ENCODE measurements at regions not wholly inside any gene's neighbourhood (a gene's known extent, or its start where the extent isn't known, plus 50 kb on each side); places are given as distances from the start of the nearest gene placed in this dataset.

DNA sequence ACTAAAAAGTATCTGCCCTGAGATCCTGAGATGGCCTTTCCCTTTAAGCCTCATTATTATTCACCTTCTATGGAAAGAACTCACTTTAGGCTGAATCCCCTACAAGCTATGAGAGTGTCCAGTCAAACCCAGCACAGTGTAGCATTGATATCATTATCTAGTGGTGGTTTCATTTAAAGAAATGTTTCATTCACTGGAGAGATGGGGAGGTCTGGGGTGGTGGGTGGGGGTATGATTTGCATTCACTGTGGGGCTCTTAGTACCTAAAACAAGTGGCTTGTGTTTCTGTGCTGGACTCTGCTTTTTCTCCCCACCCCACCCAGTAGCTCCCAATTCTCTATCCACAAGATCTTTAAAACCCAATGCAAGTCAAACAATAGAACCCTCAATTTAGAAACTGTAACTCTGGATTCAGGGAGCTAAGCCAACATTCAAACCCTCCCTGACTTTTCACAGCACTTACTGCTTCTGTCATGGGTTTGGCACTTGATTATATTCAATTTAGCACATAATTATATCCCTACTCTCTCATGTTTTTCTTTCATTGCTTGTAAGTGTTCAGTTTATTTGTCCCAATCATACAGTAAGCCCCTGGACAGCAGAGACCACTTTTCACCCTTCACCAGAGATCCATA lies 310.5 kb upstream of the THBS1 start:
- Mint-ChIP-seq H3K27ac (no peak overlapping the region), H3K9me3 (no peaks in the 10 kb centered on the region), H3K36me3 (no peaks in the 10 kb centered on the region), H3K4me3 (no peak overlapping the region), H3K4me1 (no peaks in the 10 kb centered on the region), H3K27me3 (no peaks in the 10 kb centered on the region)
- DNase-seq (no peak), ATAC-seq (replicated peaks) (no peak)

DNA sequence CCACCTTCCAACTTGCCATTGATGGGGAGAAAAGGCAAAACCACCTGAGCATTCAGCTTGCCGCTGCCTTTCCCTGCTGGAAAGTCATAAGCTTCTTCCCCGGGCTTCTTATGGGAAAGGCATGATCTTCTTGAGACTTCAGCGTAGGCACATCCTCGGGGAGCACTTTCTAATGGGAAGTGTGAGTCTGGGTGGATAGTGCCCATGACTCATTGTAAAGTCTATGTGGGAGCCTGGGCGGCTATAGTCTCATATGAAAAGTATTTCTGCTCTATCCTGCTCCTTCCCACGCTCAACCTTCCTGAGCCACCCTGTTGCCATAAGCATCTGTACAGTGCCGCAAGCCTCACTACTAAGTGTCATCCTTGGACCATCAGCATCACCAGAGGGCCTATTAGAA lies 309.9 kb upstream of the THBS1 start:
- Mint-ChIP-seq H3K27me3 (no peaks in the 10 kb centered on the region), H3K4me1 (no peaks in the 10 kb centered on the region), H3K27ac (no peak overlapping the region), H3K36me3 (no peaks in the 10 kb centered on the region), H3K4me3 (no peak overlapping the region), H3K9me3 (no peaks in the 10 kb centered on the region)
- ATAC-seq (replicated peaks) = no peak
- DNase-seq = no peak

DNA sequence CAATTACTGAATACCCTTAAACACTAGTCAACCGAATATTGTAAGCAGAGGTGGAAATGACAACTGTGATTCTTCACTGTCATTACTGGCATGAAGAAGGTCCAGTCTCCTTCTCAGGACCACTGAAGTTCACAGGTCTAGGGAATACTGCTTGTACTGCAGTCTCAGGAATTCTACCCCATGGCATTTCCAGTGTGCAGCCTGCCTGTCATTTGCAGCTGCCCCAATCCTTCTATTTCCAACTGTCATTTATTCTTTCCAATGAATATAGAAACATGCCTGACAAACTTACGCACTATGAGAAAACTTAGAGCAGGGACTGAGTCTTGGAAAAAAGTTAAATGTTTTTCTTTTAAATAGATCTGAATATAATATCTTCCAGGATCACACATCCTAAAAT lies 308.0 kb upstream of the THBS1 start:
- H3K36me3 Mint-ChIP-seq = no peaks in the 10 kb centered on the region
- H3K4me3 Mint-ChIP-seq = no peak overlapping the region
- DNase-seq (no peak), ATAC-seq (replicated peaks) (no peak)
- no peak overlapping the region for H3K27ac Mint-ChIP-seq
- H3K4me1 Mint-ChIP-seq = no peaks in the 10 kb centered on the region
- H3K27me3 Mint-ChIP-seq = no peaks in the 10 kb centered on the region
- H3K9me3 Mint-ChIP-seq = no peaks in the 10 kb centered on the region

DNA sequence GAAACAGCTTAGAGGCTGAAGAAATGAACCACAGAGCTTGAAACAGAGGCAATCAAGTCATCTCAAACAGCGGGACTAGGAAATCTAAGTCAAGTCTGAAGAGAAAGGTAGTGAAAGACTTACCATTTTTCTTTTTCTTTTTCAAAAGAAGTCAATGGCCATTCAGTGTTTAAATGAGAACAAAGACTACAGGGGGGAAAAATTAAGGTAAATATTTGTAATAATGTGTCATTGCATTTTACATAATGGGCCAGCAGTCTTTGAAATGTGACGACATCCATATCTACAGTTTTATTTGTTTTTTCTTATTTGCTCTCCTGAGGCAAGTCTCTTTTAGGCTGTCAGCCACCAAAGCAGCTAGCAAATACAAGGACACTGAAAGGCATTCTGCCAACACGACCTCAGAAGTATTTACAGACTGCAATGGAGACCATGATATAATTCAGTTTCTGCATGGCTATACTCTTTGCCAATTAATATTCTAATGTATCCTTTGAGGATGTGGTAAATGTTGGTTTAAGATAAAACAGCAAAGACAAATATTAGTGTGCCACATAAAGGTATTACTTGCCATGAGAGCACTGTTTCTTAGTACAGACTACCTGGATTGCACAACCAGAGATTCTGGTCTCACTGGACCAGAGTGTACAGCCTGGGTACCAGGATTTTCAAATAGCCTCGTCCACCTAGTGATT lies 307.0 kb upstream of the THBS1 start:
- H3K36me3 Mint-ChIP-seq = no peaks in the 10 kb centered on the region
- H3K4me1 Mint-ChIP-seq = no peaks in the 10 kb centered on the region
- no peak overlapping the region for H3K4me3 Mint-ChIP-seq
- H3K27me3 Mint-ChIP-seq = no peaks in the 10 kb centered on the region
- no peak overlapping the region for H3K27ac Mint-ChIP-seq
- ATAC-seq (replicated peaks) (no peak), DNase-seq (no peak)
- H3K9me3 Mint-ChIP-seq = peaks cover 2 to 4% of the 10 kb centered on the region in 2 donors

DNA sequence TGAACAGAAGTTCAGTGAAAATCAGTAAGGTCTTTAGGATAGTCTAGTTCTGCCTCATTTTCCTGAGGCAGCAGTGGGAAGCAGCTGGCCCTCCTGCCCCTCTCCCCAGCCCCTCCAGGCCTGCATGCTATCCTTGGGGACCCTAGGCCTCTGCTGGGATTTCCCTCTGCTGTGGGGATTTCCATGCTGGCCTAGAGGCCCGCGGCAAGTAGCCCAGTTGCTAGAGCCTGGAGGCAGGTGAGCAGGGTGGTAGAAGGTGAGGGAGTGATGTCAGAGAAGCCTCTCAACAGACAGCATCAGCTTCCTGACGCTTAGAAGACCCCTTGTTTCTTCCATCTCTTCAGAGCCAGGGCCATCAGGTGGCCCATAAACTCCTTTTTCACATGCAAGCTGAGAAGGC lies 305.8 kb upstream of the THBS1 start:
- H3K27ac Mint-ChIP-seq = no peak overlapping the region
- no peak for ATAC-seq (replicated peaks)
- H3K9me3 Mint-ChIP-seq = peaks cover 2 to 4% of the 10 kb centered on the region in 2 donors
- H3K4me3 Mint-ChIP-seq = no peak overlapping the region
- DNase-seq = no peak
- H3K27me3 Mint-ChIP-seq = no peaks in the 10 kb centered on the region
- no peaks in the 10 kb centered on the region for H3K4me1 Mint-ChIP-seq
- no peaks in the 10 kb centered on the region for H3K36me3 Mint-ChIP-seq

DNA sequence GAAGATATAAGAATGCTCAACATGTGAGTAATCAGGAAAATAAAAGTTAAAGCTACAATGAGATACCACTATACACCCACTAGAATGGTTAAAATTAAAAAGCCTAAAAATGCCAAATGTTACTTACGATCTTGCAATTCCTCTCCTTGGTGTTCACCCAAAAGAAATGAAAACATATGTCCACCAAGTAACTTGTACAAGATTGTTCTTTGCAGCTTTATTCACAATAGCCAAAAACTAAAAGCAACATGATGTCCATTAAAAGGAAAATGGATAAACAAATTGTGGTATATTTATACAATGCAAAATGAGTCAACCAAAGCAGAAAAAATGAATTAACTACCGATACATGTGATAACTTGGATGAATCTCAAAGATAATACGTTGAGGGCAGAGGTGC lies 301.6 kb upstream of the THBS1 start:
- H3K27ac Mint-ChIP-seq = no peak overlapping the region
- H3K4me1 Mint-ChIP-seq = no peaks in the 10 kb centered on the region
- no peaks in the 10 kb centered on the region for H3K36me3 Mint-ChIP-seq
- H3K9me3 Mint-ChIP-seq = peaks cover 4 to 5% of the 10 kb centered on the region in 2 donors
- no peaks in the 10 kb centered on the region for H3K27me3 Mint-ChIP-seq
- H3K4me3 Mint-ChIP-seq = no peak overlapping the region
- no peak for ATAC-seq (replicated peaks)
- no peak for DNase-seq

DNA sequence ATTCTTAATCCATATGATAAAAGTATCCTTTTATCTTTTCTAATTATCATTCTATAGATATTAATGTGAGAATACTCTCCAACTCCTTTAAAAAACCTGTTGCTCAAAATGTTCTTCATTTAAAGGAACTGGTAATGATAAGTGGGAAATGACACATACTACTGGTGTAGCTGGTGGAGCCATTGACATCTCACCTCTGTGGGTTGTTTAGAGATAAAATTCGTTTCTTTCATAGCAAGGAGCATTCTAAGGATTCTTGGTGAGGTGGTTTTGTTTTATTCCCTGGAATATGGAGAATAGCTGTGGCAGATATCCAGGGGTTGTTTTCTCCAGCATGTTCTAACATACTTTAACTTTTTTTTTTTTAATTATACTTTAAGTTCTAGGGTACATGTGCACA lies 299.8 kb upstream of the THBS1 start:
- no peak for ATAC-seq (replicated peaks)
- Mint-ChIP-seq H3K27ac (no peak overlapping the region), H3K4me3 (no peak overlapping the region), H3K36me3 (no peaks in the 10 kb centered on the region), H3K4me1 (no peaks in the 10 kb centered on the region), H3K9me3 (peaks cover 4 to 5% of the 10 kb centered on the region in 2 donors), H3K27me3 (no peaks in the 10 kb centered on the region)
- DNase-seq = no peak

DNA sequence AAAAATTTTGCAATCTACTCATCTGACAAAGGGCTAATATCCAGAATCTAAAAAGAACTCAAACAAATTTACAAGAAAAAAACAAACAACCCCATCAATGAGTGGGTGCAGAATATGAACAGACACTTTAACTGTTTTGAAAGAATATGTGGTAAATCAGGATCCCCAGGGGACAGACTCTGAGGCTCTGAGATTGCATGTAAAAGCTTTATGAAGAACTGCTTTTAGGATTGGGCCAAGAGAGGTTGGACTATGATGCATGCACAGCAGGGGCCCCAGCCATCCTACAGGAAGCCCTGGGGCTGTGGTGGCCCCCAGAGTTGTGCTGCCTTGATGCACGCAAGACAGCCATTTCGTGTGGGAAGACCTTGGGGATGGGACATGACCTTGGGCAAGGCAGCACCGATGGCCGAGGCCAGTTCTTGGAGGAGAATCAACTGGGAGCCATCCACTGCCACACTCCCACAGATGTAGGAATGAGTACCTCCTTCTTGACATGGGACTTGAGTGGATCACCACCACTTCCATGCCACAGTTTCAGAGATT lies 298.1 kb upstream of the THBS1 start:
- ATAC-seq (replicated peaks) = no peak
- H3K27ac Mint-ChIP-seq = no peak overlapping the region

DNA sequence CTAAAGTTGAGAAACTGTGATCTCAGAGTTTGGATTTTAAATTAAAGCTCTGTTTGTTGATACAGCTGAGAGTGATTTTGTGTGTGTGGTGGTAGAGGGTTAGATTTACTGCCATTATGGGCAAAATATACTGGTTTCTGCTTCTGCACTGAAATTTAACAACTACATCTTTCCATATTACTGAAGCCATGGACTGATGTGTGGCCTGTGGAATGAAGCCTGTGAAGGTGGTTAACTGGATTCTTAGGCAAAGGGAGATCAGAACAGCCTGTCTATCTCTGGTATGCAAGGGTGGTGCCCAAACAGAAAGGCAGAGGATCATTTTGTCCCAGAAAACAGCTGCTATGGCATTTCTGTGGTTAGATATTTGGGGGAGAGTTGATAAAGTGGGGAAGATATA lies 297.3 kb upstream of the THBS1 start:
- H3K9me3 Mint-ChIP-seq = peaks cover 2 to 4% of the 10 kb centered on the region in 2 donors
- no peak for DNase-seq
- no peaks in the 10 kb centered on the region for H3K36me3 Mint-ChIP-seq
- H3K4me3 Mint-ChIP-seq = no peak overlapping the region
- H3K27ac Mint-ChIP-seq = no peak overlapping the region
- no peak for ATAC-seq (replicated peaks)
- H3K4me1 Mint-ChIP-seq = no peaks in the 10 kb centered on the region
- peaks cover 0 to 3% of the 10 kb centered on the region in 2 donors for H3K27me3 Mint-ChIP-seq

More for the DNA sequence above, 298.1 kb upstream of the THBS1 start:
- Mint-ChIP-seq H3K27me3 (peaks cover 0 to 3% of the 10 kb centered on the region in 2 donors), H3K36me3 (no peaks in the 10 kb centered on the region), H3K4me3 (no peak overlapping the region), H3K4me1 (no peaks in the 10 kb centered on the region), H3K9me3 (peaks cover 4 to 5% of the 10 kb centered on the region in 2 donors)
- no peak for DNase-seq

DNA sequence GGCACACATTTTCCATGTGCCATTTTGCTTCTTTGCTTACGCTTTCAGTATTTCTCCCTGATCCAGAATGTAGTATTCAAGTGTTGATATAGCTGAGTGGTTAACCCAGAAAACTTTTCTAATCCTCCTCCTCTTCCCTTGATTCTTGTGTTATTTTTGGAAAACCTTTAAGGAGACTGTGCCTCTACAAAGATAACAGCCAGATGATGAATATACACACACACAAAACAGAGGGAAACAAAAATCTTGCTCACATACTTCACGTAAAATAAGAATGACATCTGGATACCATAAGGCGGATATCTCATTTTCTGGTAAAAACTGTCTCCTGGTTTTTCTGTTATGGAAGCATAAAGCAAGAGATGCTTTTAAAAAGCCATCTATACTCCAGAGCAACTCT lies 295.8 kb upstream of the THBS1 start:
- peaks cover 0 to 3% of the 10 kb centered on the region in 2 donors for H3K9me3 Mint-ChIP-seq
- no peaks in the 10 kb centered on the region for H3K4me1 Mint-ChIP-seq
- H3K36me3 Mint-ChIP-seq = no peaks in the 10 kb centered on the region
- no peak overlapping the region for H3K4me3 Mint-ChIP-seq
- no peak for DNase-seq
- no peak overlapping the region for H3K27ac Mint-ChIP-seq
- peaks cover 0 to 3% of the 10 kb centered on the region in 2 donors for H3K27me3 Mint-ChIP-seq
- no peak for ATAC-seq (replicated peaks)

DNA sequence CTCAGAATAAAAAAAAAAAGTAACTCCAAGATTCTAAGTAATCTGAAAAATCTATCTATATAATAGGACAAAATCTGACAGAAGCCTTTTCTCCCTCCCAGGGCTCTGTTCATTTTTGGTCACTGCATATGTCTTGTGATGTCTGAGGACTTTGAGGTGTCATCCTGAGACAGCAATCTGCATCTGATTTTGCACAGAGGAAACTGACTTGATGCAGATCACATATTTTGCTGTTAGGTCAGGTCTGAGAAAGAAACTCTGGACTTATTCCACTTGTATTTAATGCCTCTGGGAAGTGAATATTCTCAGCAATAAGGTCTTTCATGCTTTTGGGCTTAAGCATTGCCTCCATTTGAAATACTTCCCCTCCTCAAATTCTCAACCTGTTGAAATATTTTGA lies 295.2 kb upstream of the THBS1 start:
- peaks cover 0 to 3% of the 10 kb centered on the region in 2 donors for H3K27me3 Mint-ChIP-seq
- H3K27ac Mint-ChIP-seq = no peak overlapping the region
- DNase-seq = no peak
- H3K4me1 Mint-ChIP-seq = no peaks in the 10 kb centered on the region
- peaks cover 0 to 3% of the 10 kb centered on the region in 2 donors for H3K9me3 Mint-ChIP-seq
- ATAC-seq (replicated peaks) = no peak
- no peak overlapping the region for H3K4me3 Mint-ChIP-seq
- no peaks in the 10 kb centered on the region for H3K36me3 Mint-ChIP-seq

DNA sequence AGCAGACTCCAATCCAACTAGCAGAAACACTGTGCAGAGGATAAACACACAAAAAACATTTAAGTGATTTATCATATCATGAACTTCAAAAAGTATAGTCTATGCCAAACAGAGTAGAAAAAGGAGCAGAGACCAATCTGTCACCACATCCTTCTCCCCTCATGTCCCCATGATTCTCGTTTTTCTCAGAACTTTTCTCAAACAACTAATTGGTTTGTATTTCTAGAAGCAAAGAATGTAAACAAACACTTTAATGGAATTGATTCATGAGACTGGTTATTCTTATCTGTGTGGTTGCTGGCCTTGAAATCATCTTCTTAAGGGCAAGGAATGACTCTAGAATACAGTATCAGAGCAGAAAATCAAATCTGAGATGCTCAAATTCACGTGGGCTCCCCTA lies 294.2 kb upstream of the THBS1 start:
- Mint-ChIP-seq H3K4me1 (no peaks in the 10 kb centered on the region), H3K9me3 (peaks cover 1 to 3% of the 10 kb centered on the region in 2 donors), H3K36me3 (no peaks in the 10 kb centered on the region), H3K4me3 (no peak overlapping the region), H3K27ac (no peak overlapping the region), H3K27me3 (peaks cover 0 to 4% of the 10 kb centered on the region in 2 donors)
- DNase-seq (no peak), ATAC-seq (replicated peaks) (no peak)

DNA sequence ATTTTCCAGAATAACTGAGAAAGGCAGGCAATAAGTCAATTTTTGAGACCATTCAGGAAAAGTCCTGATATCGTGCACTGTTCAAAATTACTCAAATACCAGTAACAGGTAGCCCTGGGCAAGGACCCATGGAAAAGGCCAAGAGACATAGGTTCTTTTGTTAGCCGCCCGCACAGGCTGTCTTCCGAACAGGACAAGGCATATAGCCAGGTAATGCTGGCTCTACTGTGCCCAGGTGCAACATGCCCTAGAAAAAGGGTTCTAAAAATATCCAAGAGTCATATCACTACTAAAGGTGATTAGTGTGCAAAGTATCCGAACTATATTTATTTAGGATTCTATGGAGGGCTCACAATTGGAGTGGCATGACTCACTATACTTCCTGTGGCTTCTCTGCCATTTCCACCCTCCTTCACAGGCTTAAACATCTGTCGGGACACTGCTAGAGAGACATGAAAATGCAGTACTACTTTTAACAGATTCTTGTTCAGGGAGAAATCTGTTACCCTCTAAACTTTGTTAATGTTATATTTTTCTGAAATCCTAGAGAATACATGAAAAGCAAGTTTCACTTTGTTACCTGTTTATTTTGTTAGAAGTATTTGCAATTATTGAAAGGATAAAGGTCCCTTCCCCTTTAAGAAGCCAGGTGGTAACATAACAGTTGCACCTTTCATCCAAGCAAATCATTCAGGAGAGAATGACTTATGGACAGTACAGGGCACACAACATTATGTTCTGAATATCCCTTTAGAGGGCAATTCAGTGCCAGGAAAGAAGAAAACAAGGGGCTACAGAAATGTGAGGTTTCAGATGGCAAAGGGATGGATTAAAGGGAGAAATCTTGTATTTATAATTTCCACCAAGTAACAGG lies 293.3 kb upstream of the THBS1 start:
- Mint-ChIP-seq H3K4me3 (no peak overlapping the region), H3K27ac (no peak overlapping the region), H3K4me1 (no peaks in the 10 kb centered on the region), H3K27me3 (peaks cover 0 to 7% of the 10 kb centered on the region in 2 donors), H3K9me3 (peaks cover 2 to 4% of the 10 kb centered on the region in 2 donors), H3K36me3 (no peaks in the 10 kb centered on the region)
- DNase-seq (no peak), ATAC-seq (replicated peaks) (no peak)

DNA sequence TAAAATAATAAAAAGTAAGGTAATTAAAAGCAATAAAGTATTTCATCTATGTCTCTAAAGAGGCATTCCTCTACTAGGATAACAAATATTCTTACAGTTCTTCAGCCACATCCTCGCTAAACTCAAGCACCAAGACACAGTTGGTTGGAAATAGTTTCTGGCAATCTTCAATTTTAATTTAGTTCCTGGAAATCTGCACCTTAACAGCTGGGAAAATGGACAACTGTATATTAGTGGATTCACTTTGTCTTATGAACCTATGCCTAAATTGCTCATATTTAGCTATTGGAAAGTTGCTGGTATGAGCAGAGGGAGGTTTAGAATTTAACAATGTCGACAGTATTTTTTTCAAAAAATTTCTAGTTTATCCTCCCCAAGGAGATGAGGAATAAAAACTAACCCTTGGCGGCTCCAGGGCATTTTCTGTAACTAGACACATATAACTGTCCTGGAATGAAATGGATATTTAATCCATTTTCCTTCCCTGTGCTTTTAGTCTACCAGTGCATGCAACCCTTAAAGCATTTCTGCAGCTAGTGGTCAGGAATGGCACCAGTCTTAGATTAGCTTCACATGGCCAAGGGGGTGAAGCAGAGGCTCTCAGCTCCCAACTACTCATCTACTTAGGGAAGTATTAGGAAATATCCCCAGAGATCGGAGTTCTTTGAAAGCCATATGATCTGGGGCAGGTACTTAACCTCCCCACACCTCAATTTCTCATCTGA lies 290.0 kb upstream of the THBS1 start:
- no peaks in the 10 kb centered on the region for H3K4me1 Mint-ChIP-seq
- H3K4me3 Mint-ChIP-seq = no peak overlapping the region
- no peak overlapping the region for H3K27ac Mint-ChIP-seq
- DNase-seq (no peak), ATAC-seq (replicated peaks) (no peak)
- H3K27me3 Mint-ChIP-seq = peaks cover 11 to 14% of the 10 kb centered on the region in 2 donors
- no peaks in the 10 kb centered on the region for H3K36me3 Mint-ChIP-seq
- peaks cover 2 to 4% of the 10 kb centered on the region in 2 donors for H3K9me3 Mint-ChIP-seq

All from stimulated activated naive B cell treated with anti-CD40 and anti-IgM and Interleukin-4, amounts not matched to agents 10 μg/mL and 1 μg/mL and 100 μg/mL, for 72 hours (primary cell).